Hepatocyte (in vitro differentiated cells): ENCODE measurements at regions not wholly inside any gene's neighbourhood (a gene's known extent, or its start where the extent isn't known, plus 50 kb on each side); places are given as distances from the start of the nearest gene placed in this dataset.

Experiments used
- DNase-seq: peaks from one replicate; pipeline ENCODE4 v3.0.0-alpha.2; 2016; ENCODE audit warnings: low spot score
- H2AFZ ChIP-seq: fragments of 200-600 bp; sonication (generic); 2 replicates; pipeline ENCODE4 v1.6.0; 2016; ENCODE audit warnings: antibody characterized with exemption, mild to moderate bottlenecking
- H3K27ac ChIP-seq: fragments of 200-600 bp; sonication (generic); 2 replicates; pipeline ENCODE4 v1.5.1; 2016; ENCODE audit warnings: mild to moderate bottlenecking
- H3K27me3 ChIP-seq: fragments of 200-600 bp; sonication (generic); 2 replicates; pipeline ENCODE4 v1.6.1; 2016
- H3K36me3 ChIP-seq: fragments of 200-600 bp; sonication (generic); replicated peaks from 2 replicates; pipeline ENCODE4 v1.5.1; 2016; ENCODE audit warnings: low read depth; ENCODE audit not compliant: insufficient read depth
- H3K4me1 ChIP-seq: fragments of 200-600 bp; sonication (generic); 2 replicates; pipeline ENCODE4 v1.5.1; 2016; ENCODE audit warnings: mild to moderate bottlenecking, moderate library complexity; ENCODE audit not compliant: insufficient read depth
- H3K4me2 ChIP-seq: fragments of 200-600 bp; sonication (generic); 2 replicates; pipeline ENCODE4 v1.6.0; 2016
- H3K4me3 ChIP-seq: fragments of 200-600 bp; sonication (generic); 2 replicates; pipeline ENCODE4 v1.5.1; 2016; ENCODE audit warnings: mild to moderate bottlenecking
- H3K79me2 ChIP-seq: fragments of 200-600 bp; sonication (generic); 2 replicates; pipeline ENCODE4 v1.6.0; 2017; ENCODE audit warnings: mild to moderate bottlenecking
- H3K9me2 ChIP-seq: fragments of 200-600 bp; sonication (generic); replicated peaks from 2 replicates; pipeline ENCODE4 v1.6.0; 2017; ENCODE audit warnings: mild to moderate bottlenecking; ENCODE audit not compliant: insufficient read depth
- H3K9me3 ChIP-seq: fragments of 200-600 bp; sonication (generic); 2 replicates; pipeline ENCODE4 v1.5.1; 2016; ENCODE audit warnings: low read depth, mild to moderate bottlenecking
- H4K20me1 ChIP-seq: fragments of 200-600 bp; sonication (generic); 2 replicates; pipeline ENCODE4 v1.6.0; 2016; ENCODE audit warnings: mild to moderate bottlenecking; ENCODE audit not compliant: insufficient read depth, poor library complexity, severe bottlenecking
- EZH2 ChIP-seq: fragments of 200-600 bp; sonication (generic); IDR thresholded peaks from 2 replicates; pipeline ENCODE4 v1.6.1; 2016; ENCODE audit warnings: antibody characterized with exemption, mild to moderate bottlenecking, borderline replicate concordance
- EZH2phosphoT487 ChIP-seq: fragments of 200-600 bp; sonication (generic); IDR thresholded peaks from one replicate; pipeline ENCODE4 v1.6.1; 2018; ENCODE audit warnings: antibody characterized with exemption, mild to moderate bottlenecking, low read depth, moderate library complexity; ENCODE audit not compliant: unreplicated experiment, severe bottlenecking
- WGBS: methylation state at CpG from one replicate; pipeline ENCODE4 v1.1.6; 2016; ENCODE audit warnings: low lambda C conversion rate; ENCODE audit errors: missing lambda C conversion rate; 5-methylcytosine and 5-hydroxymethylcytosine counted together
- TF ChIP-seq, protein P1 (sequence below): fragments of 200-600 bp; sonication (generic); IDR thresholded peaks from 2 replicates; pipeline ENCODE4 v1.5.1; 2016; ENCODE audit warnings: antibody characterized with exemption, mild to moderate bottlenecking; ENCODE audit not compliant: poor library complexity

DNA sequence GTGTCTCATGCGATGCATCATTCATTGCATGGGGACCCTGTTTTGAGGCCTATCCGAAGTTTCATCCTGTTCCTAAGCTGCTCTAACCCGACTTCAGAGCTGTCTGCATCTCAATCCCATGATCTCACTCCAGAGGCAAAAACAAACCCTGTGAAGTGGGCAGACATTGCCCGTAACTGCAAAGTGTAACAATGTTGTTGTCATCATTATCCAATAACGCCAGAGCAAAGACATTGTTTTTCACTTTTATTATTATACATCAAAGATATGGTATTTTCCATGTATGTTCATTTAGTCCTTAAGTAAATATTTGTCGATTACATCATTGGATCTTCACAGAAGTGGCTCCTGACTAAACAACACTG lies 246.7 kb downstream of the KLF6 start:
- H3K36me3 ChIP-seq = no peaks in the 10 kb centered on the region
- H4K20me1 ChIP-seq = no peaks in the 10 kb centered on the region
- H3K4me3 ChIP-seq = no peak overlapping the region
- no peaks in the 10 kb centered on the region for H3K9me2 ChIP-seq
- H3K9me3 ChIP-seq = no peaks in the 10 kb centered on the region
- no peaks in the 10 kb centered on the region for H3K79me2 ChIP-seq
- no peak for TF ChIP-seq EZH2phosphoT487
- no peak for TF ChIP-seq EZH2
- TF ChIP-seq, protein P1, sequence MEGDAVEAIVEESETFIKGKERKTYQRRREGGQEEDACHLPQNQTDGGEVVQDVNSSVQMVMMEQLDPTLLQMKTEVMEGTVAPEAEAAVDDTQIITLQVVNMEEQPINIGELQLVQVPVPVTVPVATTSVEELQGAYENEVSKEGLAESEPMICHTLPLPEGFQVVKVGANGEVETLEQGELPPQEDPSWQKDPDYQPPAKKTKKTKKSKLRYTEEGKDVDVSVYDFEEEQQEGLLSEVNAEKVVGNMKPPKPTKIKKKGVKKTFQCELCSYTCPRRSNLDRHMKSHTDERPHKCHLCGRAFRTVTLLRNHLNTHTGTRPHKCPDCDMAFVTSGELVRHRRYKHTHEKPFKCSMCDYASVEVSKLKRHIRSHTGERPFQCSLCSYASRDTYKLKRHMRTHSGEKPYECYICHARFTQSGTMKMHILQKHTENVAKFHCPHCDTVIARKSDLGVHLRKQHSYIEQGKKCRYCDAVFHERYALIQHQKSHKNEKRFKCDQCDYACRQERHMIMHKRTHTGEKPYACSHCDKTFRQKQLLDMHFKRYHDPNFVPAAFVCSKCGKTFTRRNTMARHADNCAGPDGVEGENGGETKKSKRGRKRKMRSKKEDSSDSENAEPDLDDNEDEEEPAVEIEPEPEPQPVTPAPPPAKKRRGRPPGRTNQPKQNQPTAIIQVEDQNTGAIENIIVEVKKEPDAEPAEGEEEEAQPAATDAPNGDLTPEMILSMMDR = no peak
- DNase-seq = no peak
- H3K27me3 ChIP-seq = no peaks in the 10 kb centered on the region
- peaks cover 18% of the 10 kb centered on the region for H3K4me1 ChIP-seq
- 53% methylated on average over 6 of the region's 6 CpGs for WGBS
- H2AFZ ChIP-seq = no peak overlapping the region
- H3K4me2 ChIP-seq = peak overlapping the region; percentile 4
- H3K27ac ChIP-seq = peak overlapping the region; percentile 73

- Histone ChIP-seq H2AFZ (no peak overlapping the region), H3K36me3 (no peaks in the 10 kb centered on the region), H4K20me1 (no peaks in the 10 kb centered on the region), H3K9me2 (no peaks in the 10 kb centered on the region), H3K4me2 (no peak overlapping the region), H3K79me2 (no peaks in the 10 kb centered on the region), H3K27me3 (no peaks in the 10 kb centered on the region), H3K27ac (peak overlapping the region; percentile 73), H3K9me3 (no peaks in the 10 kb centered on the region), H3K4me1 (peaks cover 18% of the 10 kb centered on the region), H3K4me3 (no peak overlapping the region)
- WGBS = 68% methylated on average over 3 of the region's 3 CpGs
- DNase-seq = no peak
- TF ChIP-seq EZH2 (no peak), EZH2phosphoT487 (no peak)
- TF ChIP-seq, protein P1 = no peak
Observed at GRCh38 chr10:3537518-3537917, 247.5 kb downstream of the KLF6 start.

DNA sequence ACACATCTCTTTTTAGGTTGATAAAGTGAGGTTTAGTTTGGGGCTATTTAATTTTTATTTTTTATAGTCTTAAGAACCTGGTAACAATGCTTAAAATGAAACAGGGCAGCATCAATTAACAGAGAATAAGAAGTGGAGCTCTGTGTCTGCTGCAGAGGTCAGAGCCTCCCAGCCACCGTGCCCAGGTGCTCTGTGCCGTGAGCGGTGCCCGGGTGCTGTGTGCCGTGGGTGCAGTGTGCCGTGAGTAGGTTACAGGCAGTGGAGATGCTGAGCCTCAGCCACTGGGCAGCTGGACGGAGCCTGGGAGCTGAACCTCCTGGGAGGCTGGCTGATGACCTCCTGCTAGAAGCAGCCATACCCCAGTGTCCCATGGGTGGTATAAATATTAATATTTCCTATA lies 250.0 kb downstream of the KLF6 start:
- WGBS = 100% methylated on average over 7 of the region's 7 CpGs
- Histone ChIP-seq H3K4me3 (no peak overlapping the region), H3K27me3 (no peaks in the 10 kb centered on the region), H3K4me1 (peaks cover 18% of the 10 kb centered on the region), H3K79me2 (no peaks in the 10 kb centered on the region), H3K9me2 (no peaks in the 10 kb centered on the region), H3K27ac (no peak overlapping the region), H3K4me2 (no peak overlapping the region), H3K9me3 (no peaks in the 10 kb centered on the region), H2AFZ (no peak overlapping the region), H3K36me3 (no peaks in the 10 kb centered on the region), H4K20me1 (no peaks in the 10 kb centered on the region)
- DNase-seq = no peak
- TF ChIP-seq EZH2phosphoT487 (no peak), EZH2 (no peak)
- TF ChIP-seq, protein P1 = no peak

DNA sequence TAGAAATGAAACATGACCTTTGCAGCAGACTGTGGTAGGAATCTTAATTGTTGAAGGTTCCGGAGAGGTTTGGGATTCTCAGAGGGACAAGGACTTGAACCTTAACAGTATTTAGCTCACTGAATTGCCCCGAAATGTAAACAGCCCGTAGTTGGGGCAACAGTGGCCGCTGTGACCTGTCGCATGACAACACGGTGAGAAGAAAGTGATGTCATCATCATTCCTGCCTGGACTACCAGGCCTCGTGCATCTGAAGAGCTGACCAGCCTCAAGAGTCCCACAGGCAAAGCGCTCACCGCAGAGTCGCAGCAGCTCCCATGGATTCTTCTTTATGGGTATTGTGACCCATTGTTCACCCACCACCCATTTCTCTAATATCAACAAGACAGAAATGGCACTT lies 250.6 kb downstream of the KLF6 start:
- H3K9me3 ChIP-seq = no peaks in the 10 kb centered on the region
- DNase-seq = no peak
- no peaks in the 10 kb centered on the region for H3K36me3 ChIP-seq
- H3K27me3 ChIP-seq = no peaks in the 10 kb centered on the region
- 86% methylated on average over 10 of the region's 10 CpGs for WGBS
- H3K9me2 ChIP-seq = no peaks in the 10 kb centered on the region
- H3K79me2 ChIP-seq = no peaks in the 10 kb centered on the region
- TF ChIP-seq EZH2phosphoT487 = no peak
- TF ChIP-seq, protein P1 = no peak
- no peak for TF ChIP-seq EZH2
- H3K27ac ChIP-seq = no peak overlapping the region
- no peak overlapping the region for H2AFZ ChIP-seq
- H3K4me2 ChIP-seq = no peak overlapping the region
- H3K4me3 ChIP-seq = no peak overlapping the region
- H3K4me1 ChIP-seq = peaks cover 16% of the 10 kb centered on the region
- H4K20me1 ChIP-seq = no peaks in the 10 kb centered on the region
